ENCODE measurements at regions not wholly inside any gene's neighbourhood (a gene's known extent, or its start where the extent isn't known, plus 50 kb on each side); places are given as distances from the start of the nearest gene placed in this dataset.

GRCh38 chr10:36057180-36057579 lies 415.1 kb upstream of the FZD8 start:
- H3K4me3 ChIP-seq = no peak overlapping the region
- DNase-seq (no peak), ATAC-seq (ENCODE audit: low FRiP score in 2 of 2) (no peak)
- H3K9me3 ChIP-seq = no peaks in the 10 kb centered on the region
- H3K36me3 ChIP-seq = no peaks in the 10 kb centered on the region
- no peaks in the 10 kb centered on the region for H3K27me3 ChIP-seq
- no peak overlapping the region for H3K27ac ChIP-seq
- no peaks in the 10 kb centered on the region for H3K4me1 ChIP-seq
- TF ChIP-seq CTCF (IDR thresholded peaks at IDR 0.05) (no peak), POLR2A (IDR thresholded peaks at IDR 0.05) (no peak), EP300 (IDR thresholded peaks at IDR 0.05) (no peak), POLR2AphosphoS5 (IDR thresholded peaks at IDR 0.05) (no peak)
- WGBS, 2 donors = 81 to 85% methylated on average over 4 of the region's 4 CpGs

- no peaks in the 10 kb centered on the region for H3K4me1 ChIP-seq
- TF ChIP-seq POLR2A (IDR thresholded peaks at IDR 0.05) (no peak), POLR2AphosphoS5 (IDR thresholded peaks at IDR 0.05) (no peak)
- no peaks in the 10 kb centered on the region for H3K36me3 ChIP-seq
- no peak overlapping the region for H3K27ac ChIP-seq
- no peak for ATAC-seq (ENCODE audit: low FRiP score in 2 of 2)
- H3K4me3 ChIP-seq = no peak overlapping the region
- no peak for DNase-seq
- no peaks in the 10 kb centered on the region for H3K9me3 ChIP-seq
- 92 to 96% methylated on average over 4 of the region's 4 CpGs for WGBS, 2 donors
- no peaks in the 10 kb centered on the region for H3K27me3 ChIP-seq
Observed at GRCh38 chr10:36053775-36054174, 411.7 kb upstream of the FZD8 start.

- H3K4me1 ChIP-seq = no peaks in the 10 kb centered on the region
- H3K27me3 ChIP-seq = no peaks in the 10 kb centered on the region
- H3K9me3 ChIP-seq = no peaks in the 10 kb centered on the region
- no peak for TF ChIP-seq POLR2AphosphoS5 (IDR thresholded peaks at IDR 0.05)
- no peak for TF ChIP-seq POLR2A (IDR thresholded peaks at IDR 0.05)
- no peak for TF ChIP-seq EP300 (IDR thresholded peaks at IDR 0.05)
- H3K4me3 ChIP-seq = no peak overlapping the region
- WGBS, 2 donors = 82% methylated on average over 7 of the region's 7 CpGs
- no peak overlapping the region for H3K27ac ChIP-seq
- DNase-seq (no peak), ATAC-seq (ENCODE audit: low FRiP score in 2 of 2) (no peak)
- H3K36me3 ChIP-seq = no peaks in the 10 kb centered on the region
Observed at GRCh38 chr10:36053271-36053670, 411.2 kb upstream of the FZD8 start.

- Histone ChIP-seq H3K4me3 (no peak overlapping the region), H3K27me3 (no peaks in the 10 kb centered on the region), H3K36me3 (no peaks in the 10 kb centered on the region), H3K9me3 (no peaks in the 10 kb centered on the region), H3K4me1 (no peaks in the 10 kb centered on the region), H3K27ac (no peak overlapping the region)
- DNase-seq = no peak
- WGBS, 2 donors = 82 to 85% methylated on average over 4 of the region's 4 CpGs
- TF ChIP-seq EP300 (IDR thresholded peaks at IDR 0.05) (no peak), POLR2AphosphoS5 (IDR thresholded peaks at IDR 0.05) (no peak), POLR2A (IDR thresholded peaks at IDR 0.05) (no peak), CTCF (IDR thresholded peaks at IDR 0.05) (no peak)
- ATAC-seq (ENCODE audit: low FRiP score in 2 of 2) = no peak
Observed at GRCh38 chr10:36051500-36051991, 409.4 kb upstream of the FZD8 start.

GRCh38 chr10:36050763-36051499 lies 408.8 kb upstream of the FZD8 start:
- ATAC-seq (ENCODE audit: low FRiP score in 2 of 2) (no peak), DNase-seq (no peak)
- WGBS, 2 donors = 73 to 80% methylated on average over 7 of the region's 7 CpGs
- Histone ChIP-seq H3K36me3 (no peaks in the 10 kb centered on the region), H3K27ac (no peak overlapping the region), H3K4me3 (no peak overlapping the region), H3K9me3 (no peaks in the 10 kb centered on the region), H3K4me1 (no peaks in the 10 kb centered on the region), H3K27me3 (no peaks in the 10 kb centered on the region)
- TF ChIP-seq CTCF (IDR thresholded peaks at IDR 0.05) (no peak), POLR2A (IDR thresholded peaks at IDR 0.05) (no peak), POLR2AphosphoS5 (IDR thresholded peaks at IDR 0.05) (no peak), EP300 (IDR thresholded peaks at IDR 0.05) (no peak)

GRCh38 chr10:36048780-36049179 lies 406.7 kb upstream of the FZD8 start:
- Histone ChIP-seq H3K9me3 (no peaks in the 10 kb centered on the region), H3K4me3 (no peak overlapping the region), H3K36me3 (no peaks in the 10 kb centered on the region), H3K27me3 (no peaks in the 10 kb centered on the region), H3K4me1 (no peaks in the 10 kb centered on the region), H3K27ac (no peak overlapping the region)
- 72 to 86% methylated on average over 2 of the region's 2 CpGs for WGBS, 2 donors
- TF ChIP-seq CTCF (IDR thresholded peaks at IDR 0.05) (no peak), POLR2A (IDR thresholded peaks at IDR 0.05) (no peak), EP300 (IDR thresholded peaks at IDR 0.05) (no peak), POLR2AphosphoS5 (IDR thresholded peaks at IDR 0.05) (no peak)
- DNase-seq (no peak), ATAC-seq (ENCODE audit: low FRiP score in 2 of 2) (no peak)

All from upper lobe of left lung (tissue), 6 donors.